ENCODE measurements at regions not wholly inside any gene's neighbourhood (a gene's known extent, or its start where the extent isn't known, plus 50 kb on each side); places are given as distances from the start of the nearest gene placed in this dataset.

DNA sequence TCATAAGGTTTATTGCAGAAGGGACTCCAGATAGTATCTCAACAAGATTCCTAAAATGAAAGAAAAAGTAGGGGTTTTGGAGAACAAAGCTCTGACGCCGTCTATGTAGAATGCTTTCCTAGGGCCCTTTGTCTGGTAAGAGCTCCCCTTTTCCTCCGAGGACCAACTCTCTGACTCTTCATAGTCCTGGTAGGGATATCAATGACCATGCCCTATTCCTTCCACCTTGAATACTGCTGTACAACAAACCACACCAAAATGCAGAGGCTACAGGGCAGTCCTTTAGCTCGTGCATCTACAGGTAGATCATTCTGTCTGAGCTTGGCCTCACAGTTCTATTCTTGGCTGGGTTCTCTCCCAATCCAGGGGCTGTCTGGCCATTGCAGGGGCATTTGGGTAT is 190.3 kb downstream of the WDR11 start:
- no peak for DNase-seq

DNA sequence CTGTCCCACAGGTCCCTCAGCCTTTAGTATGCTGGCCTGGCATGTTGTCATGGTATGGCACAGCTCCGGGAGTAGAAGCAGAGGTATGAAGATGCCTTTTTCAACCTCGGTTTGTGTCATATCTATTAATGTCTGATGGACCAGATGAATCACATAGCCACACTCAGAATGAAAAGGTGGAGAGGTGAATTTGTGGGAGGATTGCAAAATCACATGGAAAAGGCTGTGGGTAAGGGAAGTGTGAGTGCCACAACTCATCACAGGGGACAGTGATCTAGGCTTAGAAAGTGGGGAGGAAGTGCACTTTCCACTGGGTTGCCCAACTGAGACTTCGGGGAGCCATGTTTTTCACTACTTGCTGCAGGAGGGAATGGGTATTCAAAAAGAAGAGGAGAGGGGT is 190.7 kb downstream of the WDR11 start:
- no peak for DNase-seq

DNA sequence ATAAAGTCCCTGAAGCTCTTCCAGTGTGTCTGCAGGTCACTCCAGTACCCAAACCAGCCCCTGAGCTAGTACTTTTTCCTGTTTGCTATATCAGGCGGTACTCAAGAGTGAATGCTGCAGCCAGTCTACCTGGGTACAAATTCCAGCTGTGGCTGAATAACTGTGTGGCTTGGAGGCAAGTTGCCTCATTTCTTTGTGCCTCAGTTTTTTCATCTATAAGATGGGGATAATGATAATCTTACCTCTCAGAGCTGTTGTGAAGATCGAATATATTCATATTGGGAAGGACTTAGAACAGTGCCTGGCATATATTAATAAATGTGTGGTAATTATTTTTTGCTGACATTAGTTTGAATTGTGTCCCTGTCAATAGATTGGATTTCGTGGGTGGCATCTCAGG is 191.2 kb downstream of the WDR11 start:
- no peak for DNase-seq

DNA sequence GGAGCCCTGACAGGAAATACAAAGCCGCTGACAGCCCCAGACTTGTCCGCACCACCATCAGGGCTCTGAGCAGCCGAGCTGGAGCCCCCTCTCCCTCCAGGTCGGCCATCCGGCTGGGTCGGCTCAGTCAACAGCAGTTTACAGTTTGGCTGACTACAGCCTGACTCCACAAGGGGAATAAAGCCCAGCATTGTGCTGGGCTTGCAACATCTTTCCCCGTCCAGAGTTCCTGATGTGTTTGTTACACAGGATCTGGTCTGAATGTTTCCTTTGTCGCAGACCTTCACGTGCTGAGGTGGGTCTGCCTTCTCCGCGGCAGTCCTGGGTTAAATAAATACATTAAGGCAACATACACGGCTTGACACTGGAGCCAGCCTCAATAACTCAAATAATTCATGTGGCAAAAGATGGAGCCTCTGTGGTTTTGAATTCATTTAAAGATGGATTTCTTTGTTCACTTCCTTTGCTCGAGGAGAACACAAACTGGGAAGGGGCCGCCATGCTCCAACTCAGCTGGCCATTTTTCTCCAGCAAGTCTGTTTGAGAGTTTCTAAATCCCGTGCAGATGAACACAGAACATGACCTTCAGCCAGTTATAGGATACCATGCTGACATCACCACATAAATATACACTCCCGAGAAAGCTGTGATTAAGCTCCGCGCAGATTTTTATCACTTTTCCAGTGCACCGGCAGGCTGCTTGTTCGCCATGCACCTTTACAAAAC is 192.1 kb downstream of the WDR11 start:
- no peak for DNase-seq

DNA sequence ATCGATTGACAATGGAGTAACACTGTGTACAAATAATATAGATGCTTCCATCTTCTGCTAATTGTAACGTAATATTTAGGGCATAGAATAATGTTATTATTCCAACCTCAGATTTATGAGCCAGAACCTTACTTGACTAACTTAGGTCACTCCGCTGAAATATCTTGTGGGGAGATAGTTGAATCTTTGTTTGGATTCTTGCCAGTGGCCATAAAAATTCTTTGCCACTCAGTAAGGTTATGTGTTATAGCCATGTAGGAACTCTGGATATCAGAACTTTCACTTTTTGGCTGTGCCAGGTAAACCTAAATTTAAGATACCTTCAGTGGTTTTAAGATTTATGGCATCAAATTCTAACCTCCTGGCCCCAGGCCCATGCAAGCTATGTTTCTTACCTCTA is 197.6 kb downstream of the WDR11 start:
- DNase-seq, result no peak

DNA sequence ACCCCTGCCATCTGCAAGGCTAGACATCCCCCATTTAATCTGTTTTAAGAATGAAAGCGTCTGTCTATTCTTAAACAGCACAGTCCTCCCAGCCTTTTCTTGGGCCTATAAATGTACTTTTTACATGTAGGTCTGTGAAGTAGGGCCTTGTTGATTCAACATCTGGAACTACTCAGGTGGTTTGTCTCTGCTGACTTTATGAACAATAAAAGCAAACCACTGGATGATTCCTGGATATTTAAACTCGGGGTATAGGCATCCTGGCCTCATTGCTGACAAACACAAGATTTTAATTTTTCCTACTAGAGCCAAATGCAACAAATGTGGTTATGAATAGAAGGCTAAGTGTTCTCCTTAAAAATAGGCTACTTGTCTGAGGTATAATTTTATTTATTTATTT is 198.3 kb downstream of the WDR11 start:
- DNase-seq, result no peak

DNA sequence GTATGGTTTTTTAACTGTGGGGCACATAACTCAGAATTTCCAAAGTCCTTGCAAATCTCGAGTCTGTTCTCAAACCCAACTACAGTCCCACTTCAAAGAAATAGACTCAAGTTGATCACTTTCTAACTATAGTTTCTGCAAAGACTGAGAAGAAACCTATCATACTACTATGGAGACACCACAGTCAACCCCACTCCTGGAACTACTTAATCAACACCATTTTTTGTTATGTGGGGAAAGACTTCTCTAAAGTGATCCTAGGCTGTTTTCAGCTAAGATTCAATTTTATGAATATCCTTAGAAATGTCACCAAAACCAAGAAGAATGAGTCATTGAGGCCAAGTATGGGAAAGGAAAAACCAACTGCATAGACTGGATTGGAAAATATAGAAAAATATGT is 198.8 kb downstream of the WDR11 start:
- no peak for DNase-seq

DNA sequence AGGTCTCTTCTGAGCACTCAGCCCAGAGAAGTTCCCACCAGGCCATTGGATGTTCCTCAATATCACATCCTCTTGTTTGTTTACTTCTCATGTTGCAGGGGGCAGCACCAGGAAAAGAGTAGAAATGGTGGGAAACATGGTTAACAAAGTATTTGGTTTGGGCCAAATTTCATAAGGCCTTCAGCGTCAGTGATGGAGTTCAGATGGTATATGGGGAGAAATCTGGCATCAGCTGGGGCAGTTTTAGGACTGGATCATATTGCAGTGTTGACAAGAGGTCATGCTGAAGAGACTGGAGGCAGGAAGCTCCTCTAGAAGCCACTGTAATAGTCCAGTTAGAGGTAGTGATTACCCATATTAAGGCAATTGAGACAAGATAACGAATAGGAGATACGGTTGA is 200.0 kb downstream of the WDR11 start:
- DNase-seq, result no peak

DNA sequence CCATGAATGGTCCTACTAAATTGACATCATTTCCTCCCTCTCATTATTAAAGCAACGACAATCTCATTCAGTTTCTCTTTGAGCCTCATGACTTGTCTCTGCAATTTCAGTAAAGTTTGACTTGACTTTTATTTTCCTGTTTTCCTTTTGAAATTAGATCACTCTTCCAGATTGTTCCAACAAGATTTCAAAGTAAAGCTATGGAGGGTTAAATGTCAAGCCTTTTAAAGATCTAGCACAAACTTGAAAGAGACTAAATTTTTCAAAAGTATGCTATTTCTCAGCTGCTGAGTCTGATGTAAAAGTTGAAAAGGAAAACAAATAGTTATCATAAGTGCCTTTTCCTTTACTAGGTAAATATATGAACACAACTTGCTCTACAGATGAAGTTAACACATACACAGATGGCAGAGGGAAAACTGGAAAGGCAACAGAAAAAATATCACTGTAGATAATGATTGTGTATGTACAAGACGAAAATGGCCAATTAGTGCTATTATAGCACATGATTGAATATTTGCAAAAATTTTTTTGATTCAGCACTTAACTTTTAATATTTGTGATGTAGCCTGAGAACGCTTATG is 200.6 kb downstream of the WDR11 start:
- DNase-seq, result peak; percentile 3

DNA sequence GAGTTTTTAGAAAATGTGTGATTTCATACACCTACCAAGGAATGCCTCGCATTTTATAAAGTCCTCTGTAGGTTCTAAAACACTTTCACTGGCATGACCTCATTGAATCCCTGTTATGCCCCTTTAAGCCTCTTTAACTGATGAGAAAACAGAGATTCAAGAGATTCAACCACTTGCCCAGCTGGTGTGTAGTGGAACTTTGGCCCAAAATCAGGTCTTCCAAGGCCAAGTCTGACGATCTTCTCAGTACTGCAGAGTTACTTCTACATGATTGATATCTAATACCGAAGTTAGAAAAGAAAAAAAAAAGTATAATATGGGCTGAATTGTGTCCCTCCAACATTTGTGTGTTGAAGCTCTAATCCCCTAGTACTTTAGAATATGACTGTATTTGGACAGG is 202.0 kb downstream of the WDR11 start:
- DNase-seq, result no peak

DNA sequence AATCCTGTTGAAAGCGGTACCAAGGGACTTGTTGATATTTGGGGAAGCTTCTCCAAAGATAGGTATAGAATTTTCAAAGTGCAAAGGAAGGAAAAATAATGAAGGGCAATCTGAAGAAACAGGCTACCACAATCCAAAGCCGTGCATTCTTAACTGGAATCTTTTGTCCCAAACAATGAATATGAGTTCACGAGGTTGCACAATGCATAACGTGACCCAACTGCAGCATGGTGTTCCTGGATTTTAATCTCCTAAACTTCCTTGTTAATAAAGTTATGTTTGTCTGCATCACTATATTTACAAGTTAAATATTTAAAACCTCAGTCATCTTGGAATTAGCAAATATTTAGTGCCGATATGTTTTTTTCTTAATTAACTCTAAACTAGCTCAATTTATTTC is 203.7 kb downstream of the WDR11 start:
- no peak for DNase-seq

DNA sequence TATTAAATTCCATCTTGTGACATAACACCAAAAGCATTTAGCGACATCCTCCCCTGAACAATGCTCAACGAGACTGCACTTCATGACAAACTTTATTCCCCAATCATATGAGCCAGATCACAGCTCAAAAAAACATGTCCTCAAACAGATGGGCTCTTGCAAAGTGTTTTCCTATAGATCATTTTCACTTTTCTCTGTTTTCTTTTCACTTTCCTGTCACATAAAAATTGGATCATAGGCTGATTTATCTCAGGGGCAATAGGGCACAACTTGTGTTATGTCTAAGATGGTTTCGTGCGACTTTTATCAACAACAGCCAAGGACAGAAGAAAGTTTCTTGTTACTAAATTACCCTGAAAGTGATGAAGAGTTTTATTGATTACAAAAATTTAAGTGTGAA is 206.1 kb downstream of the WDR11 start:
- no peak for DNase-seq

DNA sequence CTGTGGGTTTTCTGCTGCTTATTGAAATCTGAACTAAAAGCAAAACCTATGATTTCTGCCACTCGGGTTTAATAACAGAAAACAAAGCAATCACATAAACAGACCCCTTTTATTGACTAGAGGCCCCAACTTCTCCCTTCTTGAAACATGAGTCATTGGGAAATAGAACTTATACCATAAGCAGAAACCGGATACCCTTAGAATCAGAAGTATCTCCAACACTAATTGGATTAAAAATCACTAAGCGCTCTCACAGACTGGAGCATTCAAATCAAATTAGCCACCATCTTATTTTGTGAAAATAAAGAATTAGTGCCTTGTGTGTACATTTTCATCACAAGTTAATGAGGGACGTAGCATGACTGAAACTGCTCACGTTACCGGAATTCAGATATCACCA is 206.9 kb downstream of the WDR11 start:
- no peak for DNase-seq

DNA sequence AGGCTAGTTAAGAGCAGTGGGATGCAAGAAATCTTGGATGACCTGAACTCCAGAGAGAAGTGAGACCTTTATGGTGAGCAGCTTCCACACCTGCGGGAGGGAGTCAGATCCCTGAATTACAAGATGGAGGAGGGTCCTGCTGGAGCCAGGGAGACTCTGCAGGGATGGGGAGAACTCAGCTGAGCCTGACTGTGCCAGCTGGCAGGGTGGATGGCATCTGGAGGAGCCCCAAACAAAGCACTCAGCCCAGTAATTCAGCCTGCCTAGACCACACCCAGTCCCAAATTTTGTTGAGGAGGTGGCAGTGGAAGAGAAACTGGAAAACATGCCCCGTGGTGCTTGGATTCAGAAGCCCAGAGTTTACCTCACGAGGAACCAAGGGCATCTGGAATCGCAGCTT is 208.2 kb downstream of the WDR11 start:
- DNase-seq, result no peak

DNA sequence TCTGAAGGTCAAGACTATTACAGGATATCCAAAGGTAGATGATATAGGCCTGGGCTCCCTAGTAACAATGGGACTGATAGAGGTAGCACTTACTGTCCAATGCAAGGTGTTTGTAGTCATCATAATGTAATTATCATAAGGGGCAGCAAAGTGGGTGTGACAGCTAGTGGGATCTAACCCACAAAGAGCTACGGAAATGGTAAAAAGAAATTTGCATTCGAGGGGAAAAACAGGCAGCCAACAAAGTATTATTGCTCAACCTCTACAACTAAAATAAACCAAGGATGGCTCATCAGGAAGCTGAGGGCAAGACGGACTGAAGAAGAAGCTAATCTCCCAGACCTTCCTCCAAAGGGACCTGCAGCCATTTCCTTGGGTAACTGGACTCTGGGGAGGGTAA is 211.0 kb downstream of the WDR11 start:
- no peak for DNase-seq

DNA sequence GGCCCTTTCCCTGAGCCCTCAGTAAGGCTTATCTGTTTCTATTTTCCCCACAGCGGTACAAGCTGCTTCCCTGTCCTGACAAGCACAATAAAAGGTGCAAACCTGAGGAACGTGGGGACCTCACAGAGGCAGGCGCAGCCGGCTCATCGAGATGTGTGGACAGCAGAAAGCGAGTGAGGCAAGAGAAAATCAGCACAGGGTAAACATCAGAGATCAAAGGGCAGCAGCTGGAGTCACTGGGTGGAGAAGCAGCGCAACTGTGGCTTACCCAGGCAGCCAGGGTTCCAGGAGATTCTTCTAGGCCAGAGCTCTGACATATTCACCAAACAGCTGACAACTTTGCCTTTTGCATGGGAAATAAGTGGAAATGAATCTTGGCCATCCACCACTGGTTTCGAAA is 212.6 kb downstream of the WDR11 start:
- DNase-seq, result no peak

DNA sequence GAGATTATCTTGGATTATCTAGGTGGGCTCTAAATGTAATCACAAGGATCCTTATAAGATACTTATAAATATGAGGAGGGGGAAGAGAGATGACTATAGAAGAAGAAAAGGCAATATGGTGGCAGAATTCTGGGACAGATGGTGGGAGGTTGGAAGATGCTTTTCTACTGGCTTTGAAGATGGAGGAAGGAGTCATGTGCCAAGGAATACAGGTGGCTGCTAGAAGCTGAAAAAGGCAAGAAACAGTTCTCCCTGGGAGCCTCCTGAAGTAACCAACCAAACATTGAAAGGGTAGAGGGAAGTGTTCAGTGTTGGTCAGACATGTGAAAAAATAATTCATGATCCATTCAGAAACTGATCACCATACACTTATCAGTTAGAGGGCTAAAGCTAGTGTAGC is 213.3 kb downstream of the WDR11 start:
- DNase-seq, result no peak

DNA sequence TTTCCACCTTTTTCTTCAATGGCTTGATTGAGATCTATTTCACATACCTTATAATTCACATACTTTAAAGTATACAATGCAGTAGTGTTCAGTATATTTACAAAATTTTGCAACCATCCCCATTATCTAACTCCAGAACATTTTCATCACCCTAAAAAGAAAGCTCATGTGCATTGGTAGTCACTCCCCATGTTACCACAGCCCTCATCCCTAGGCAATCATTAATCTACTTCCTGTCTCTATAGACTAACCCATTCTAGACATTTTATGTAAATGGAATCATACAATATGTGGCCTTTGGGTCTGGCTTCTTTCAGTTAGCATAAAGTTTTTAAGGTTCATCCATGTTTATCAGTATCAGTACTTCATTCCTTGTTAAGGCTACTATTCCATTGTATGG is 214.2 kb downstream of the WDR11 start:
- no peak for DNase-seq

DNA sequence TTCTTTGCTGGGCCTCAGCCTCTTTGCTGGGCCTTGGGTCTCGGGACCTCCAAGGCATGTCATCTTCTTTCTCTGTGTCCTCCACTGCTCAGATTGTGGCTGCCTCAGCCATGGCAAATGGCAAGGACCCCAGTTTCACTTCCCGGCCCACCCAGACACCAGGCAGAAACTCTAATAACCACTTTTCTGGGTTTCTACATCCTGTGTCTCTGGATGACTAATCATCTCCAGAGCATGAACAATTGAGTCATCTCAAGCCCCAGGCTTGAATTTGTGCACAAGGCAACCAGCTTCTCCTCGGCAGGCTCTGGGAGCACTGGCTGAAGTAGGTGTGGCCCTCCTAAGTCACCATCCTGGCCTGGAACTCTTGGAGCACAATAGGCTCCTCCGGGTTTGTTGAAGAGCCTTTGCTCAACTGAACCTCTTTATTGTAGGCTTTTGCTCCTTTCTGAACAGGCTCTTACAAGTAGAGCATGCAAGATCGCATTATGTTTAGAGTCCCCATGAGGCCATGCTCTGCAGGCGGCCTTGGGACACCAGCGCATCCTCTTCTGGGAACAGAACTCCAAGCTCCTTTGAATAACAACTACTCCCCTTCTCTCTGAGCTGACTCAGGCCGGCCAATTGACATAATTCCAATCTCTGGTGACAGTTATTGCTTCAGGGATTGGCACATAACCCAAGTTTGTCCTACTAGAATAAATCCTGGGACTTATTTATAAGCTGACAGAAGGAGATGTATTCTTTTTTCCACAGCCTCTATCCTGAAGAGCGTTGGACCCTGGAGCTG is 218.1 kb downstream of the WDR11 start:
- DNase-seq, result no peak

DNA sequence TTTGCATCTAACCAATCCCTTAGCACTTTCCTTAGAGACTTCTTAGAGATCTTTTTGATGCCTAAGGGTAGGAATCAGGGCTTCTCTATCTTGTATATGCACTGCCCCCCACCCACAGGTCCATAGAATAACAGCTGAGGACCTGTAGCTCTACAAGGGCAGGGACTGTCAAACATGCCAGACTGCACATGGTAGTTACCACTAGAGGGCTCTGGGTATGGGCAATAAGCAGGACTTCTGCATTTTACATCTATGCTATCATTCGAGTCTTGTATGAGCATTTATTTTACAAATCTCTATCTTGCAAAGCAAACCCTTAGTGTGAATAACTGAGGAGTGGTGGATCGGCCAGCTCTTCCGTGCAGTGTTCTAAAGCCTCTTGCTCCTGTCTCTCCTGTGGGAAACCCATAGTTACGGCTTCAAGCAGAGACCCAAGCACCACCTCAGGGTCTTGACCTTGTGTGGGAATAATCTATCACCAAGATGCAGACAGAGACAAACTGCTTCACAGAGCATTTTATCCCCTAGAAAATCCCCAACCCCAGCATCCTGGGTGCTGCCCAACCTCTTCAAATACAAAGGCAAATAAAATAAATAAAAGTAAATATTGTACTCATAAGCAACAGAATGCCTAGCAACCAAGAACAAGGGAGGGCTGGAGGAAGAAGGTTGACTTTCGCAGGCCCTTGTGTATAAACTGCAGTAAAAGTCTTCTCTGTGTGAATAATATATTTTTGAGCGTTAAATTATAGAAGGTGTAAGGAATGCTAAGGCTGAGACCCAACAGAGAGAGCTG is 219.3 kb downstream of the WDR11 start:
- DNase-seq, result no peak

DNA sequence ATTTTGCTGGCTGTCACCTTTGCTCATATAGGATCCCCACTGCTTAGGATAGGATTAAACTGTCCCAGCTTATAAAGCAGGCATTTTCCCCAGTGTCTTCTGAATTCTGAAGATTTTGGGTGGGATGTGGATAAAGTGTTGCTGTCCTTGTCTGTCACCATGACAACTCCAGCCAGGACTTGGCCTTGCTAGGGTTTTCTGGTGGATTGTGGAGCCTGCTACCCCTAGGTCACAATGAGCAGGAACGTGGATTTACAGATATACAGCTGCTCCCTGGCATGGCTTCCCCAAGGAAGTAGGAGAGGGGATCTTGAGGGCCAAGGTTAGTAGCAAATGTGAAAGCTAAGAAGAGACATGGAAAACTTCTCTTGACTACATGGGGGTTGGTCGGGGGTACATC is 220.7 kb downstream of the WDR11 start:
- no peak for DNase-seq

DNA sequence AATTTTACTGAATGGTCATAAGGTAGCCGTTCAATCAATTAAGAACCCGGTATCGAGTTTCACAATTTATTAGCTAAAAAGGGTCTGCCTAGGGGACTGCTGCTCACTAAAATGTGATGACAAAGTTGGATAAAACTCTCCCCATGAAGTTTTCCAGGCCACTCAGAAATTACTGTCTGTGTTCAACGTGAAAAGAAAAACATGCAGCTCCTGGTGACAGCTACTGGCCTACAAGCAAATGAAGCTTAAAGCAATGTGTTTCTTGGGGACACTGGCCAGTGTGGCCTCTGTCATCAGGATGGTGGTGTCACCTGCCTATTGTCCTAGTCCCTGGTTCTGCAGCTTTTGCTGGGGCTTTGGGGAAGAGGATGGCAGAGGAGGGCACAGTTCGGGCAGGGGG is 222.6 kb downstream of the WDR11 start:
- DNase-seq, result no peak

Measured in NCI-H1105 treated with DMSO at 0.1 percent for 48 hours (cell line).